DMS153 treated with DMSO at 0.1 percent for 48 hours (cell line): ENCODE measurements at regions not wholly inside any gene's neighbourhood (a gene's known extent, or its start where the extent isn't known, plus 50 kb on each side); places are given as distances from the start of the nearest gene placed in this dataset.
"Not testable (repeated sequence)": the region's sequence is repeated elsewhere in the genome, so short reads cannot be mapped to it uniquely, and the experiment has no call there.

Experiments
- DNase-seq: peaks from one replicate; lab custom pipeline; 2025; ENCODE audit not compliant: unreplicated experiment; lab: John Stamatoyannopoulos, UW

DNA sequence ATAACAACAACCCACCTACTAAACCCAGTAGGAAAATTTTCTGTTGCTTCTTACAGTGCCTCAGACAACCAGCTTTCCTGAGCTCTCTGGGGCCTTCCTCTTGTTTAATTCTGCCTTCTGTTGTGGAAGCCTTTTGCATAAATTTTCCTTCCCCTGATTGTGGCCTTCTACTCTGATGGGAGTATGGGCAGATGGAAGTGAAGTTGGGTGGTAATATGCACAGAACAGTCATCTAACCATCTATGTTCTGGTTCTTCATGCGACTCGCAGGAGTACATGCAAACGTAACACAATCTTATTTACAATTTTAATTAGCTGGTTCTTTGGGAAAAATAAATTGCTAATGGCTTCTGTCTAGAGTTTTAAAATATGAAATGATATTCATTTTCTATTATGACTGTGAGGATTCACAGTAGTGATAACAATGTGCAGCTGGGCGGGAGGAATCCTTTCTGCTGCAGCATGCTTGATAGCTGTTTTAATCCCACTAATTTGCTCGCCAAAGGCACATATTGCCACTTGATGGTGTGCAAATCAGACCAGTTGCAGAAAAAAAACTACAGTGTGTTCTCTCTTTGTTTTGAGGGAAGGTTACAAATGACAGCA is 311.5 kb upstream of the ROPN1 start:
- no peak for DNase-seq

DNA sequence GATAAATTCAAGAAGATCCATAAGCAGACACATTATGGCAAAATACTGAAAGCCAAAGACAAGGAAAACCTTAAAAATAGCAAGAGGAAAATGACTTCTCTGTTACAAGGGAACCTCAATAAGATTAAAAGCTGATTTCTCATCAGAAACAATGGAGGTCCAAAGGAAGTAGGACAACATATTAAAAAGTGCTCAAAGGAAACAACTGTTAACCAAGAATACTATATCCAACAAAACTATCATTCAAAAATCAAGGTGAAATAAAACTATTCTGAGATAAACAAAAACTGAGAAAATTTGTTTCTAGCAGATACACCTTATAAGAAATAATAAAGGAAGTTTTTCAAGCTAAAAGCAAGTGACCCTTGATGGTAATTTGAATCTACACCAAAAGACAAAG is 314.7 kb upstream of the ROPN1 start:
- no peak for DNase-seq

DNA sequence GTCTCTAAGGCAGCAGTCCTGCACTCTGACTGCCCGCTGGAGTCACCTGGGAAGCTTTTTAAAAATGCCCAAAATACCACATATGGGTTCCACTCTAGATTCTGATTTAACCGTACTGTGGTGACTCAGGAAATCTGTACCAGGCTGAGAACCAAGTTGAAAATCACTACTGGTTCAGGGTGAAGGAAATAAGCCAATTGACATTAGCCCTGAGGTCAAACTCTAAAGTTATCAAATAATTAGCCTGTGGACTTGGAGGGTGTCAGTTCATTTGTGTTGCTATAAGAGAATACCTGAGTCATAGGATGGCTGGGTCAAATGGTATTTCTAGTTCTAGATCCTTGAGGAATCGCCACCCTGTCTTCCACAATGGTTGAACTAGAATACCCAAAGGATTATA is 321.7 kb upstream of the ROPN1 start:
- DNase-seq = no peak

DNA sequence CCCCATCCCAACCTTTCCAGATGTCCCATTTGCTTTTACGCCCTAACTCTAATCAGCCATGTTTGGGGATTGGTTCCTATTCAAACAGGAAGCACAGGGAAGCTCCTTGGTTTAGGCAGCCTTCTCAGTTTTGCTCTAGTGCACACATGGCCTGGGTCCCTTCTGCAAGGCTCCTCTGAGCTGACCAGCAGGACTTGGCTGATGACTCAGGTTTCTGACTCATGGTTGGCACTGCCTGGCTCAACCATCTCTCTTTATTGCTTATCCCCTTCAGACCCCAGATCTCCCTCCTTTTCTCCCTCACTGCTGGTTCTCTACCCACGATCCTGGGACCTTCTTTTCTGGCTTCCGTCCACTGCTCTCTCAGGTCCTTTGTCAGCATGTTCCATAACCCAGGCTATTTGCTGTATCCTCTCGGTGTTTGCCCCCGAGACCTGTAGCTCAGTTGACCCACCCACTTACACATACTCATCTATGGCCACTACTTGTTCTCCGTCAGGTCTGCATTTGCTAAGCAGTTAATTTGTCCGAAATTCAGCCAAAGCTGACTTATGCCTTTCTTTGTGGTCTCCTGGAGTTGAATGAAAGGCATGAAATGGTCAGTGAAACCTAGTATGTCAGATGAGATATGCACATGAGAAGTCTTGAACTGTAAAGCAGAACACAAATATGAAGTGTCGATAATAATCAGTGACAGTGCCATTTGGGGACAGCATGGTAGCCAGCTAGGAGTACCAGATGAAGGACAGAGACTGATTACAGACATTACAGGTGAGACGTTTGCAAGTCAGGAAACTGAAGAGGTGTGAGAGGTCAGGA is 323.5 kb upstream of the ROPN1 start:
- no peak for DNase-seq

DNA sequence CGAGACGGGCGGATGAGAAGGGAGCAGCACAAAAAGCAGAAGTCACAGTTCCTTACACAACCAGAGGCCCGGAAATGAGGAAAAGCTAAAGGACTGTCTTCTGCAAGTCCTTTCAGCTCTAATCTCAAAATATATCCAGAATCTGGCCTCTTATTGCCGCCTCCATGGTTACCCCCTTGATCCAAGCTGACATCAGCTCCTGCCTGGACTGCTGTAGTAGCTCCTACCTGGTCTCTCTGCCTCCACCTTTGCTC is 324.0 kb upstream of the ROPN1 start:
- DNase-seq = no peak

DNA sequence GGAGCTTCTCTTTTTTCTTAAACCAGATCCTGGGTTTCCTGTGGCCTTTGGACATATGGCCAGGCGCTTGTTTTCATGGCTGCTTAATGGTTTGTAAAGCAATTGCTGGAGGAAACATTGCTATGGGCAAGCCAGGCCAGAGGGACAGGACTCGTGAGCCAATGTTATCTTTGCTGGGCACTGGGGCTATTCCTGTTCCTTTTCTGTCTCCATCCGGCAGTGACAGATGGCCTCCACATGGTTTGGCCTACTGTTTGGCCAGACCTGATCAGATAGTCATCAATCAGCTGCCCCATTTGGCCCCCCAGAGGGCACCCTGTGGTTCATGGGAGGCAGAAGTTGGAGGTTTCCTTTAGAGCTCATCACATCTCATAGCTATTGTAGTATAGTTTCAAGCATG is 326.1 kb upstream of the ROPN1 start:
- DNase-seq = no peak

DNA sequence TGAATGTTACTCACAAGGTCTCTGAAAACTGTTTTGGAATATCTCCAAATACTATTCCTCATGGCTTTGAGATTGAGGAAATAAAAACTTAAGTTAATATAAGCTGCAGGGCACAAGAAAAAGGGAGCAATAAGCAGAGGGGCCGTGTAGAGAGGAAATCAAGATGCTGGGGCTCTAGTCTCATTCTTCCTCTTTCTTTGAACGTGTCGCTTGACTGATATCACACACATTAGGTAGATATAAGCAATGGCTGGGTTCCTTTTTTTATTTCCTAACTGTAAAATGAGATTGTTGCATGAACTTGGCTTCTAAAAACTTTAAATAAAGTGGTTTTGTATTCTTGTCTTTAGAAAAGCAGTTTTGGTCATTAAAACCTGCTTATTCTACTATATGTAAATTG is 326.7 kb upstream of the ROPN1 start:
- no peak for DNase-seq

DNA sequence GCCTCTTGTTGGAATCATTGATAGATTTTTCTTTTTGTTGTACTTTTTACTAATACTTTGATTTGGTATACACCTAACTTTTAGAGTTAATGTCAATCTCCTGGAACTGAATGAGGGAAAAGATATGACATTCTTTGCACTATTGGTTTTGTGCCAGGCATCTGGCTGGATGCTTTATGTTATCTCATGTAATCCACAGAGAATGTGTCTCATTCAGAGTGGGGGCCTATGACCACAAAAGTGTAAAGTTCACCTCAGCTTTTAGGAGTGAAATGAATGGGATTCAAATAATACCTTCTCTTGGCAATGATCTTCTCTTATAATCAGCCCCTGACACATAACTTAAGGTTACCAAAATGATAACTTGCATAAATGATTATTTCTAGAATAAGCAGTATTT is 329.1 kb upstream of the ROPN1 start:
- DNase-seq = no peak

DNA sequence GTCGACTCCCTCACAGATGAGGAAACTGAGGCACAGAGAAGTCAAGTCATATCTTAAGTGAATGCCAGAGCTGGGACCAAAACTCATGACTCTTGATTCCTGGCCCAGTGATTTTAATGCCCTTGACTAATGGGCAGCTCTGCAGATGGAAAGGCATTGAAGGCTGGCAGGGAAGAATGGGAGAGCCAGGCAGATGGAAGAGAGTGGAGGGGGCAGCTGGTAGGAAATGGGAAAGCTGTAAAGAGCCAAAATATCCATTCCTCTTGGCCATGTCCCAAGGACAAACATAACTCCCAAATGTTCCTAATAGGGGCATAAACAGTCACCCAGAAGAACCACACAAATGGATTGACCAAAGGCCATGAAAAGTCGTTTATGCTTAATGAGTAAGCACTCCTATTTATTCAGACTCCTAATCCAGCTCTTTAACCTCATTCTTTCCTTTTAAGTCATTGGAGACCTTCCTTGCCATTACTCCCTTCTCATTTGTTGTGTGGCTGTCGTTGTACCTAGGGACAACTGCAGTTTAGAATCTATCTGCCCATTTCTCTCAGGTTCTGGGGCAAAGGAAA is 330.5 kb upstream of the ROPN1 start:
- DNase-seq = no peak

DNA sequence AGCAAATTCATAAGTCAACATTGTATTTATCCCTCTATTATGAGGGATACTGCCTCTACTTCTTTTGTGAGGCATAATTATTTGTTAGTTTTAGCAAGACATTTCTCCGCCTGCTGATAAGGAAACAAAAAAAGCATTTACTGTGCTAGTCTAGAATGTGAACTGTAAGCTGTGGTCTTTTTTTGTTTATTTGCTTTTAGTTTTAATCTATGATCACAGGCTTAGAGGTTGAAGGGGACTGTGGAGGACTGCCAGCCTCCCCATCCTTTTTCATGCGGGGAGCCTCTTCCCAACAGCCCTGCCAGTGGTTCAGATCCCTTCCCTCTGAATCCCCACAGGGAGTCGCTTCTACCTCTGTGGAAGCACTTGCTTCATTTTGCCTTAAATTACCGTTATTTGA is 331.0 kb upstream of the ROPN1 start:
- peak; percentile 34 for DNase-seq

DNA sequence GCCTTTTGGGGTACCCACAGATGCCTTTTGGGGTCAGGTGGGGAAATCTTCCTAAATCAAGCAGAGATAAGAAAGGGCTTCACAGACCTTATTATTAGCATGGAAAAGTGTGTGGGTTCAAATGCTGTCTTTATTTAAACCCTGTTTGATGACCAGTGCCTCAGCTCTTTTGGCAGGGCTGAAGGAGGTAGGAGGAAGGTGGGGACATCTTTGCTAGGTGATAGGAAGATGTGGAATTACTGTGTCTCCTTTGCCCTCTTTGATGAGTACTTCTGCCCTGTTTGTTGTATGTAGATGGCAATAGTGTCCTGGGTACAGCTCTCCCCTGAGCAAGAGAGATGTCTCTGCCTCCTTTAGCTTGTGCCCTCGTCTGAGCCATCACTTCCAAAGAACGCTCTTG is 333.3 kb upstream of the ROPN1 start:
- no peak for DNase-seq

DNA sequence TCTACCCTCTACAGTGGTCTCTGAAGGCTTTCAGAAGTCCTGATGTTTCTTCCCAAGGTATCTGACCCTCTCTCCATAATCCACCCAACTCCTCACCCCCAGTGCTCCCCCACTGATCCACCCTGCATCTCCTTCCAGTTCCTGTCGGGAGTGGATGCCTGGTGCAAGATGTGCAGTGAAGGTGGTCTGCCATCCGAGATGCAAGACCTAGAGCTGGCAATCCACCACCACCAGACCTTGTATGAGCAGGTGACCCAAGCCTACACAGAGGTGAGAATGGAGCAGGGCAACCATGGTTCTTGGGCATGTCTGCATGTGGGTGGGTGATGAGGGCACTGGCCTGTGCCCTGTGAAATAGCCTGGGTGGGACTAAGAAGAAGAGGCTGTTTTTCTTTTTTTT is 337.8 kb upstream of the ROPN1 start:
- DNase-seq = no peak

DNA sequence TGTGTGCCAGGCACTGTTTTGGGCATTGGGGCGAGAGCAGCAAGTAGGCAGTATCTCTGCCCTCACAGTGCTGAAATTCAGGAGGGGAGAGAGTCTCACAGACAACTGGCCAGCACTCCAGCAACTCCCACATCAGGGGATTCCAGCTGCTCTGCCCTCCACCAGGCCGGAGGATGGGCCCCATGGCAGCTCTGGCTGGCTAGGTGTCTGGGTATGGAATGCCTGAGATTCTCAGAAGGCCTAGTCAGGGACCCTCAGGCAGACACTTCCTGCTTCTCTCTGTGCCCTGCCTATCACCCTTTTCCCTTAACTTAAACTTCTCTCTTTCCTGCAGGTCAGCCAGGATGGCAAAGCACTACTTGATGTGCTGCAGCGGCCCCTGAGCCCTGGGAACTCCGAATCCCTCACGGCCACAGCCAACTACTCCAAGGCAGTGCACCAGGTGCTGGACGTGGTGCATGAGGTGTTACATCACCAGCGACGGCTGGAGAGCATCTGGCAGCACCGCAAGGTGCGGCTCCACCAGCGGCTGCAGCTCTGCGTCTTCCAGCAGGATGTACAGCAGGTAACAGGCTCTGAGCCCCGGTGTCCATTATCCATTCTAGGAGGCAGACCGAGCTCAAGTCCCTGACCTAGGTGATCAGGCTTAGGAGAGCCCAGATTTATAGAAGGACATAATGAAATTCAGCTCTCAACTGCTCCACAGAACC is 342.2 kb upstream of the ROPN1 start:
- no peak for DNase-seq

DNA sequence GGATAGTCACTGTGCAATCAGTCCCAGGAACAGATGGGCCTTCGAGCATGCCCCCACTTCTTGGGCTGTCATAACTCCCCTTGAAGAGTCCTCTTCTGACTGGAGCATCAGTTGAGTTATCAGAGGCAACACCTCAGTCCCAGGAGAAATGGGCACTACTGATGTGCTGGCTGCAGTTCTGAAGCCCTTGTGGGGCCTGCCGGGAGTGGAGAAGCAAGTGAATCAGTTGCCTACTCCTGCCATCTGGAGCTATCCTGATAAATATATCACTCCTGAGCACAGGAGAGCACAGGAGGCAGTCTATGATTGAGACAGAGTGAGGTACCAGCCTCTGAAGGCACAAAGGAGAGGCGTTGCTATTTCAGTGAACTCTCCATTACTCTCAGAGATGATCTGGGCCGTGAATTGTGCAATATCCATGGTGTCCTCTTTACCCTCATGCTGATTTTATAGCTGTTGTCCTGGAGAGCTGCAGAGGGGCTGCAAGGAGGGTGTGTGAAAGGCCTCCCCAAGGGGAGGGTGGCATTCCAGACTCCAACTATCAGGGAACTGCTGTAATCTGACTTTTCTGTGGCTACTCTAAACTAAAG is 344.2 kb upstream of the ROPN1 start:
- DNase-seq = no peak

DNA sequence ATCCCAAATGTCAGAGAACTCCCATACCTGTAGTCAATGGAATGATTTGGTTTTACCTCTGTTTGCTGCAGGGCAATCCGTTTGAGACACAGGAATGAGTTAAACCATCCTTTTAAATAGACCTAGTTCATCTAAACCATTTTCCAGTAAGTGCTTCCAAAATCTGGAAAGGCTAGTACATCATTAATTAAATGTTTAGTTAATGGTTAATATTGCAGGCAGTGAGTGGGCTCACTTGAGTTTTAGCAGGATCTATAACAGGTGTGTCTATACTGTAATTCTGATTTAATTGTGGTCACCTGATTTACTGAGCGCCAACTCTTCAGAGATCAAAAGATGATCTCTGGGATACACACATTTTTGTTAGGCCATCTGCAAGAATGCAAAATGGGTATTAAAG is 353.9 kb upstream of the ROPN1 start:
- DNase-seq = no peak

DNA sequence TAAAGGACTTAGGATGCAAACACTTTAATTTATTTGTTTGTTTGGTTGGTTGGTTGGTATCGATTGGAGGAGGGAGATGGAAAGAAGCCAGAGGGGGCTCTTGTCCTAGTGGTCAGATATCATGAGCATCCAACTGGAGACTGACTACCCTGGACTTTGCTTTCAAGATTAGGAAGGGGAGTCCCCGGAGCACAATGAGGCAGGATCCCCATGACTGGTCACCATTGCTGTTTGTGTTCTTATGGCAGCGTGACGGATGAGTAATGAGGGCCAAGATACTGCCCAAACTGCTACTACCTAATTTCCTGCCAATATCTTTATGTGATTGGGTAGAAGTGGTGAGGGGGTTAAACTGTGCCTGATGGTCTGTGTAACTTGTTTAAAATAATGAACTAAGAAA is 354.6 kb upstream of the ROPN1 start:
- no peak for DNase-seq

DNA sequence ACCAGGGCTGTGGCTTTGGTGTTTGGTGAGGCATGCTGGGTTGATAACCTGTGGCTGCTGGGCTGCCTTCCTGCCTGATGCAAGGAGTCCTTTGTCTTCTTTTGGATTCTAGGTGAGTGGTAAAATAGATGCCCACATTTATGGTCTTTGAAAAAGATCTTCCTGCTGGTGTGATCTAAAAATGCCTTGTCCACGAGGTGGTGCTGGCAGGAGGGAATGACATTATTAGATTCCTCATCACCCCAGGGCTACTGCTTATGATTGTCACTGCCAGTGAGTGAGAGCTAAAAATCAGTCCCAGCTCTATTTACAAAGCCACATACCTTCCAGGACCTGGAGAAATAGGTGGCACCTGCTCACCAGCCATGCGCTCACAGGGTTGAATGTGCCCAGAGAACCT is 355.5 kb upstream of the ROPN1 start:
- no peak for DNase-seq

DNA sequence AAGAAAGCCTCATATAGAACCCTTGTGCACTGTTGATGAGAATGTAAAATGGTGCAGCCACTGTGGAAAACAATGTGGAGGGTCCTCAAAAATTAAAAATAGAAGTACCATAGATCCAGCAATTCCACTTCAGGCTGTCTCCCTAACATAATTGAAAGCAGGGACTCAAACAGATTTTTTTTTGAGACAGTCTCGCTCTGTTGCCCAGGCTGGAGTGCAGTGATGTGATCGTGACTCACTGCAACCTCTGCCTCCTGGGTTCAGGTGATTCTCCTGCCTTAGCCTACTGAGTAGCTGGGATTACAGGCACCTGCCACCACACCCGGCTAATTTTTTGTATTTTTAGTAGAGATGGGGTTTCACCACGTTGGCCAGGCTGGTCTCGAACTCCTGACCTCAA is 356.6 kb upstream of the ROPN1 start:
- DNase-seq = not testable (repeated sequence)

DNA sequence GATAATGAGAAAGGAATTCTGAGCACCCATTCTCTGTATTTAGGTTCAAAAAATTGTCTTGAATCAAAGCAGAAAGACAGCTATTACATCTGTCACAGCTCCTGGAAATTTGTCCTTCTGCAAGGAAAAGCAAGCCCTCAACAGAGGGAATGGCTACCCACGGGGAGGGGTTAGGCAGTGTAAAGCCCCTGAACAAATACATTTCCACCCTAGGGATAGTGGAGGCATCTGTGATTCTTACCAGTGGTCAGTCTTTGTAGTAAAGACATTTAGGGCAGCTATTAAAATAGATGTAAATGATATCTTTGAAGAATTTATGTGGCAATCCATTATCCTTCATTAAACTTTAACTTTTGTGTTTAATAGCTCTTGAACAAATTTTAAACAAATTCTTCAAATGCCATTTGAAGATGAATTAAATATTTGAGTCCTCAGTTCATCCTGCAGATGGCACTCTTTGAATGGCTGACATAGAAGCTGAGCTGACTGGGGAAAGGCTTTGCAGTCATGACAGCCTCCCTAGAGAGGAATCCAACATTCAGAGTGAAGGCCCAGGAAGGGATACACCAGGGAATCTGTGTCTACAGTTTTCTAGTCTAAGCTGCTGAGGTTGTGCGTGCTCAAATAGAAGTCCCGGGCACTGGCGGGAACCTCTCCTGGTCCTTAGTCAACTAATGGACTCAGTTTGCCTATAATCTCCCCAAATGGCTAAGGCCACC is 359.7 kb upstream of the ROPN1 start:
- DNase-seq = peak; percentile 77

DNA sequence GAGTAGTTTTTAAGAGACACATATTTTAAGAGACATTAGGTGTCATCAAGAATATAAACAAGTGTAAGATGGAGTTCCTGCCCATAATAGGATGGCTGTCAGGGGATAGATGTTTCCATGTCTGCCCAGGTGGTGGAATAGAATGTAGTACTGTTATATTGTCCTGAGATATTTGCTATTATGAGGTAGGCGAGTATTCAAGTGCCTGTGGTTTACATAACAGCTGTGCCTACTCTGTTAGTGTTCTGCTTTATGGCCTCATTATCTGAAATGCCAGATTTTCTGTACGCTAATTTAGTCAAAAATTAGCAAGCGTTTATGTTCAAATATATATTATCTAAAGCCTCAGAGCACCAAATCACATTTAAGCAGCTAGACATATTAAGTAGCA is 360.2 kb upstream of the ROPN1 start:
- DNase-seq = peak; percentile 52

DNA sequence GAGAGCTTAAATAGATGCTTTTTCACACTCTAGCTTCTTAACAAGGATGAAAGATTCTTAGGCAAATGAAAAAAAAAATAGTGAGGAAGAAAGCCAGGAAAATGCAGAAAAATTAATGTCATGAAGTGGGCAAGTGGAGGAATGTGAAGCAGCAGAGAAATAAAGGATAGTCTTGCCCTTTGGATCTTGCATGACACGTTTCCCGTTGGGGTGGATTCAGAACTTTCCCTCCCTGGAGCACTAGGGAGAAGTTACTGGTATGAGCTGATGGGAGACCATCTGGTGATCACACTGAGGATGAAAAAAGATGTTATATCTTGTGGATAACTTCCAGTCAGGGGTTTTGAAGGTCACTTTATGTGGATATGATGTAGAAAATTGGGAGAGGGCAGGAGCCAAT is 361.8 kb upstream of the ROPN1 start:
- no peak for DNase-seq
